D721Med (cell line): ENCODE measurements at regions not wholly inside any gene's neighbourhood (a gene's known extent, or its start where the extent isn't known, plus 50 kb on each side); places are given as distances from the start of the nearest gene placed in this dataset.

Experiments used
- DNase-seq: peaks from one replicate; pipeline ENCODE4 v3.0.0; 2011; ENCODE audit warnings: low spot score; ENCODE audit not compliant: insufficient read length
- FAIRE-seq: peaks from 2 replicates; lab custom pipeline; 2011; peaks lifted over from hg19 to GRCh38; lab: Jason Lieb, UNC
- CTCF ChIP-seq: IDR thresholded peaks from 2 replicates; pipeline ENCODE4 v1.5.1; 2012; ENCODE audit warnings: mild to moderate bottlenecking, control low read depth; ENCODE audit not compliant: insufficient read depth; ENCODE audit errors: missing control alignments

GRCh38 chr18:25621144-25621543 lies 269.2 kb upstream of the ZNF521 start:
- no peak for FAIRE-seq
- DNase-seq = no peak

GRCh38 chr18:25614168-25614567 lies 262.2 kb upstream of the ZNF521 start:
- no peak for TF ChIP-seq CTCF
- FAIRE-seq (no peak), DNase-seq (no peak)

More at GRCh38 chr18:25621144-25621543, 269.2 kb upstream of the ZNF521 start:
- TF ChIP-seq CTCF = no peak

- FAIRE-seq = no peak
- DNase-seq = no peak
- no peak for TF ChIP-seq CTCF
These were observed 260.5 kb upstream of the ZNF521 start for GRCh38 chr18:25612466-25612865.

- TF ChIP-seq CTCF = no peak
- DNase-seq (no peak), FAIRE-seq (no peak)
These were observed 256.1 kb upstream of the ZNF521 start for GRCh38 chr18:25608091-25608490.

- no peak for TF ChIP-seq CTCF
- no peak for DNase-seq
- no peak for FAIRE-seq
These were observed 253.1 kb upstream of the ZNF521 start for GRCh38 chr18:25604894-25605597.

GRCh38 chr18:25604196-25604893 lies 252.4 kb upstream of the ZNF521 start:
- no peak for FAIRE-seq
- TF ChIP-seq CTCF = no peak
- no peak for DNase-seq

- no peak for DNase-seq
- FAIRE-seq = no peak
- TF ChIP-seq CTCF = no peak
These were observed 247.5 kb upstream of the ZNF521 start for GRCh38 chr18:25599443-25599842.
